WTC11 (cell line): ENCODE measurements at regions not wholly inside any gene's neighbourhood (a gene's known extent, or its start where the extent isn't known, plus 50 kb on each side); places are given as distances from the start of the nearest gene placed in this dataset.

Experiments
- ATAC-seq: fragments of 200-7000 bp; cut with Tn5 transposase; 2 replicates; pipeline ENCODE4 v1.10.0; 2021; ENCODE audit warnings: mild to moderate bottlenecking, moderate library complexity
- CTCF ChIA-PET: fragments of 300-600 bp; sonication (Branson Sonifier 250); formaldehyde crosslinking; loops from one replicate; lab custom pipeline; 2021; ENCODE audit warnings: antibody characterized with exemption; lab: Charles Lee
- POLR2A ChIA-PET: fragments of 350-600 bp; sonication (Branson Sonifier 250); formaldehyde crosslinking; loops from one replicate; lab custom pipeline; 2021; ENCODE audit warnings: antibody characterized with exemption; lab: Charles Lee
- DNase-seq: peaks from one replicate; pipeline ENCODE4 v3.0.0; 2021; ENCODE audit warnings: low spot score
- H3K27ac Mint-ChIP-seq: 2 replicates; pipeline ENCODE4 v1.8.0; 2021; ENCODE audit warnings: mixed read lengths
- H3K27me3 Mint-ChIP-seq: 2 replicates; pipeline ENCODE4 v1.8.0; 2021; ENCODE audit warnings: low read depth, mild to moderate bottlenecking, moderate library complexity, mixed read lengths
- H3K36me3 Mint-ChIP-seq: 2 replicates; pipeline ENCODE4 v1.8.0; 2021; ENCODE audit warnings: mixed read lengths
- H3K4me1 Mint-ChIP-seq: 2 replicates; pipeline ENCODE4 v1.8.0; 2022; ENCODE audit warnings: mixed read lengths
- H3K4me3 Mint-ChIP-seq: 2 replicates; pipeline ENCODE4 v1.8.0; 2021; ENCODE audit warnings: mild to moderate bottlenecking, moderate library complexity, mixed read lengths
- H3K9me3 Mint-ChIP-seq: 2 replicates; pipeline ENCODE4 v1.8.0; 2021; ENCODE audit warnings: mixed read lengths
- ATF3 ChIP-seq: sonication (generic); formaldehyde crosslinking; conservative IDR thresholded peaks from 2 replicates; pipeline ENCODE4 v1.8.1; 2022; ENCODE audit warnings: mild to moderate bottlenecking, missing genetic modification reagents
- CDX4 ChIP-seq: fragments of 250-450 bp; sonication (Bioruptor Pico); IDR thresholded peaks from 2 replicates; pipeline ENCODE4 v1.9.0; 2021; ENCODE audit warnings: moderate library complexity, mild to moderate bottlenecking, inconsistent platforms, borderline replicate concordance
- CTCF ChIP-seq: fragments of 200-600 bp; IDR thresholded peaks from 2 replicates; pipeline ENCODE4 v1.8.0; 2022; ENCODE audit warnings: antibody characterized with exemption
- E2F5 ChIP-seq: sonication (generic); formaldehyde crosslinking; IDR thresholded peaks from 2 replicates; pipeline ENCODE4 v1.8.1; 2022; ENCODE audit warnings: mild to moderate bottlenecking, moderate library complexity, missing genetic modification reagents
- ERG ChIP-seq: fragments of 250-450 bp; sonication (Bioruptor Pico); IDR thresholded peaks from 2 replicates; pipeline ENCODE4 v1.8.0; 2021; ENCODE audit warnings: mild to moderate bottlenecking
- ETV6 ChIP-seq: sonication (generic); formaldehyde crosslinking; IDR thresholded peaks from 2 replicates; pipeline ENCODE4 v1.8.1; 2022; ENCODE audit warnings: mild to moderate bottlenecking, missing genetic modification reagents
- GRHL2 ChIP-seq: fragments of 250-450 bp; sonication (Bioruptor Pico); IDR thresholded peaks from 2 replicates; pipeline ENCODE4 v1.8.0; 2022; ENCODE audit warnings: mild to moderate bottlenecking, moderate library complexity; ENCODE audit not compliant: insufficient replicate concordance, severe bottlenecking
- HMGXB4 ChIP-seq: sonication (generic); formaldehyde crosslinking; IDR thresholded peaks from 2 replicates; pipeline ENCODE4 v1.8.1; 2023; ENCODE audit warnings: mild to moderate bottlenecking, moderate library complexity, missing genetic modification reagents
- KAT7 ChIP-seq: sonication (generic); formaldehyde crosslinking; IDR thresholded peaks from 2 replicates; pipeline ENCODE4 v1.8.1; 2023; ENCODE audit warnings: missing genetic modification reagents, mild to moderate bottlenecking, borderline replicate concordance
- MLX ChIP-seq: sonication (generic); formaldehyde crosslinking; IDR thresholded peaks from 2 replicates; pipeline ENCODE4 v1.8.1; 2023; ENCODE audit warnings: mild to moderate bottlenecking, missing genetic modification reagents, moderate library complexity
- MXD4 ChIP-seq: fragments of 250-450 bp; sonication (Bioruptor Pico); IDR thresholded peaks from 2 replicates; pipeline ENCODE4 v1.8.0; 2021; ENCODE audit warnings: mild to moderate bottlenecking, moderate library complexity, borderline replicate concordance
- NR2C2 ChIP-seq: sonication (generic); formaldehyde crosslinking; IDR thresholded peaks from 2 replicates; pipeline ENCODE4 v1.8.0; 2022; ENCODE audit warnings: mild to moderate bottlenecking, missing genetic modification reagents
- SP1 ChIP-seq: sonication (generic); formaldehyde crosslinking; conservative IDR thresholded peaks from 2 replicates; pipeline ENCODE4 v1.8.1; 2022; ENCODE audit warnings: missing genetic modification reagents
- TEAD4 ChIP-seq: sonication (generic); formaldehyde crosslinking; IDR thresholded peaks from 2 replicates; pipeline ENCODE4 v1.8.0; 2022; ENCODE audit warnings: mild to moderate bottlenecking, missing genetic modification reagents
- ZBTB21 ChIP-seq: sonication (generic); formaldehyde crosslinking; IDR thresholded peaks from 2 replicates; pipeline ENCODE4 v1.8.1; 2023; ENCODE audit warnings: mild to moderate bottlenecking, missing genetic modification reagents, borderline replicate concordance
- ZBTB43 ChIP-seq: sonication (generic); formaldehyde crosslinking; IDR thresholded peaks from 2 replicates; pipeline ENCODE4 v1.8.1; 2023; ENCODE audit warnings: mild to moderate bottlenecking, missing genetic modification reagents
- ZMAT4 ChIP-seq: fragments of 250-450 bp; sonication (Bioruptor Pico); IDR thresholded peaks from 2 replicates; pipeline ENCODE4 v1.9.0; 2021; ENCODE audit warnings: mild to moderate bottlenecking
- ZNF219 ChIP-seq: sonication (generic); formaldehyde crosslinking; IDR thresholded peaks from 2 replicates; pipeline ENCODE4 v1.8.0; 2023; ENCODE audit warnings: missing genetic modification reagents, mild to moderate bottlenecking, borderline replicate concordance
- ZNF425 ChIP-seq: fragments of 250-450 bp; sonication (Bioruptor Pico); conservative IDR thresholded peaks from 2 replicates; pipeline ENCODE4 v1.9.0; 2021; ENCODE audit warnings: mild to moderate bottlenecking
- ZNF671 ChIP-seq: fragments of 250-450 bp; sonication (Bioruptor Pico); IDR thresholded peaks from 2 replicates; pipeline ENCODE4 v1.8.0; 2021; ENCODE audit warnings: mild to moderate bottlenecking
- ZSCAN18 ChIP-seq: fragments of 250-450 bp; sonication (Bioruptor Pico); IDR thresholded peaks from 2 replicates; pipeline ENCODE4 v2.1.2; 2022; ENCODE audit warnings: mild to moderate bottlenecking, moderate library complexity

- no peak for TF ChIP-seq ERG (CRISPR knock-in tag)
- TF ChIP-seq, all 79 proteins: peak for 0
These were observed 137.7 kb upstream of the TRIB2 start (continued) for GRCh38 chr2:12579018-12579417.

GRCh38 chr2:12584338-12584737 is 132.4 kb upstream of the TRIB2 start:
- H3K27ac Mint-ChIP-seq = no peak overlapping the region
- CTCF ChIA-PET = no interaction called here
- H3K9me3 Mint-ChIP-seq = peaks cover 6% of the 10 kb centered on the region; the same call in 1 of the 2 replicates
- POLR2A ChIA-PET = no interaction called here
- no peak for DNase-seq
- TF ChIP-seq ETV6 (CRISPR knock-in tag) (no peak), MXD4 (CRISPR knock-in tag) (no peak), ZNF671 (CRISPR knock-in tag) (no peak), CTCF (no peak), ATF3 (no peak), ZNF425 (no peak), MLX (CRISPR knock-in tag) (no peak), ZMAT4 (CRISPR knock-in tag) (no peak), E2F5 (no peak)
- TF ChIP-seq, all 79 proteins: peak for 0
- no peaks in the 10 kb centered on the region for H3K36me3 Mint-ChIP-seq
- H3K4me3 Mint-ChIP-seq = no peak overlapping the region
- no peak for ATAC-seq
- no peaks in the 10 kb centered on the region for H3K27me3 Mint-ChIP-seq
- H3K4me1 Mint-ChIP-seq = no peaks in the 10 kb centered on the region

- no peak for DNase-seq
- CTCF ChIA-PET = no interaction called here
- POLR2A ChIA-PET = no interaction called here
- no peak for ATAC-seq
- no peaks in the 10 kb centered on the region for H3K27me3 Mint-ChIP-seq
- H3K4me1 Mint-ChIP-seq = 0 out of 2 replicates have a peak, but pooled peaks cover 4% of the 10 kb centered on the region
- no peak overlapping the region for H3K27ac Mint-ChIP-seq
- peaks cover 6% of the 10 kb centered on the region; the same call in 1 of the 2 replicates for H3K9me3 Mint-ChIP-seq
- TF ChIP-seq GRHL2 (CRISPR knock-in tag) (no peak), HMGXB4 (CRISPR knock-in tag) (no peak), NR2C2 (no peak), CDX4 (CRISPR knock-in tag) (no peak), SP1 (CRISPR knock-in tag) (no peak), KAT7 (CRISPR knock-in tag) (no peak), ZNF219 (CRISPR knock-in tag) (no peak), ZBTB21 (no peak), ZSCAN18 (CRISPR knock-in tag) (no peak), ZBTB43 (CRISPR knock-in tag) (no peak), ETV6 (CRISPR knock-in tag) (no peak), TEAD4 (no peak)
- no peak overlapping the region for H3K4me3 Mint-ChIP-seq
- H3K36me3 Mint-ChIP-seq = no peaks in the 10 kb centered on the region
These were observed 131.0 kb upstream of the TRIB2 start for GRCh38 chr2:12585784-12586183.
